ENCODE measurements at regions not wholly inside any gene's neighbourhood (a gene's known extent, or its start where the extent isn't known, plus 50 kb on each side); places are given as distances from the start of the nearest gene placed in this dataset.

- TF ChIP-seq POLR2A (IDR thresholded peaks at IDR 0.05; ENCODE audit: extremely low read depth, insufficient read length) (no peak), CTCF (IDR thresholded peaks at IDR 0.05; ENCODE audit: low read depth, low read length) (no peak), MAX (IDR thresholded peaks at IDR 0.05; ENCODE audit: low read depth, low read length) (no peak), MYC (IDR thresholded peaks at IDR 0.05; ENCODE audit: low read depth, low read length) (no peak)
Measured at GRCh38 chr3:21297304-21297703, 453.7 kb downstream of the ZNF385D start.

Measured in NB4 (cell line).